ENCODE measurements at regions not wholly inside any gene's neighbourhood (a gene's known extent, or its start where the extent isn't known, plus 50 kb on each side); places are given as distances from the start of the nearest gene placed in this dataset.

DNA sequence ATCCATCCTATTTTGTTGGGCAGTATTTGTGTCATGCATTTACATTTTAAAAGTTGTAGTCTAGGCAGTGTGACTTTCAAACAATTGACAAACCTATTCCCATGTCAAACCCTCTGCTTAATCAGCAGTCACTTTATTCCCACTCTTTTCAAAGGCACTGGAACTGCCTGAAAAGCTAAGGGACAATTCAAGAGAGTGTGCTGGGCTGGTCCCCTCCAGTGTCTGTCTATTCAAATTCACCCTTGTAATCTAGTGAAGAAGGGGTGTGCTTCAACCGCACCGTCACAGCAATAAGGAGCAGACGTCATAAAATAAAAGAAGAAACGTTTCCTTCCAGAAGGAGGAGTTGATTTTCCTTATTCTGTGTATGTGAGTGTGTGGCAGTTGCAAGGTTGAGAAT lies 197.0 kb upstream of the MAD2L1 start:
- TF ChIP-seq, protein P1, sequence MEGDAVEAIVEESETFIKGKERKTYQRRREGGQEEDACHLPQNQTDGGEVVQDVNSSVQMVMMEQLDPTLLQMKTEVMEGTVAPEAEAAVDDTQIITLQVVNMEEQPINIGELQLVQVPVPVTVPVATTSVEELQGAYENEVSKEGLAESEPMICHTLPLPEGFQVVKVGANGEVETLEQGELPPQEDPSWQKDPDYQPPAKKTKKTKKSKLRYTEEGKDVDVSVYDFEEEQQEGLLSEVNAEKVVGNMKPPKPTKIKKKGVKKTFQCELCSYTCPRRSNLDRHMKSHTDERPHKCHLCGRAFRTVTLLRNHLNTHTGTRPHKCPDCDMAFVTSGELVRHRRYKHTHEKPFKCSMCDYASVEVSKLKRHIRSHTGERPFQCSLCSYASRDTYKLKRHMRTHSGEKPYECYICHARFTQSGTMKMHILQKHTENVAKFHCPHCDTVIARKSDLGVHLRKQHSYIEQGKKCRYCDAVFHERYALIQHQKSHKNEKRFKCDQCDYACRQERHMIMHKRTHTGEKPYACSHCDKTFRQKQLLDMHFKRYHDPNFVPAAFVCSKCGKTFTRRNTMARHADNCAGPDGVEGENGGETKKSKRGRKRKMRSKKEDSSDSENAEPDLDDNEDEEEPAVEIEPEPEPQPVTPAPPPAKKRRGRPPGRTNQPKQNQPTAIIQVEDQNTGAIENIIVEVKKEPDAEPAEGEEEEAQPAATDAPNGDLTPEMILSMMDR (IDR thresholded peaks at IDR 0.05), result no peak
- TF ChIP-seq EP300 (IDR thresholded peaks at IDR 0.05), result no peak
